ENCODE measurements at regions not wholly inside any gene's neighbourhood (a gene's known extent, or its start where the extent isn't known, plus 50 kb on each side); places are given as distances from the start of the nearest gene placed in this dataset.

DNA sequence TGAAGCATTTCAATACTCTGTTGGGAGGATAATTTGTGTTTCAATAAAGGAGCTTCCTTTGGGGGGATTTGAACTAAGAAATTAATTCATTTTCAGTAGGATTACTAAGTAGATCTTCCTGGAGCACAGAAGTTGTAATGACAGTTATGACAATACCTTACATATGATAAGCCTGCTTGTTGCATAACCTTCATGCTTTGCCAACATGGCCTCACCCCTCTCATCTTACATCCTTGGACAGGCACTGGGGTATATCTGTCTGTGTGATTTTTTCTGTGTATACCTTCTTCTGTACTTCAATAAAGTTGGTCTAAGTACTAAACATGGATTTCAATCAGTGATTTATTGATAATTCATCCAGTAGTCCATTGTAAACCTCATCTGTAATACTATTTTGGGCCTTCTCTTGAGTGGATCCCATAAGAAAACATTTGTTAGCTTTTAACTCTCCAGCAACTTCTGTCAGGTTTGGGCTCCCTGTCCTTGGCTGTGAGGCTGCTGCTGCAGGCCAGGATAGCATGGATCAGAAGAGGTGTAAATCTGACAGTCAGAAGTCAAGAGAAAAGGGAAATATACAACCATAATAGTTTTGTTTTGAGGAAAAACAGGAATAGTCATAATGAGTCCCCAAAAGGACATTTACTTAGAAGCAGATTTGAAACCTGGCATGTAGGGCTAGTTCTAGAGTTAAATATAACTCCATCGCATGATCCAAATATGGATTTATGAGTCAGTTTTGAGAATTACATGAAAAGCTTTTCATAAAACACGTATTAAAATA is 422.2 kb downstream of the KLF5 start:
- Histone ChIP-seq H3K36me3 (ENCODE audit: insufficient read depth, low read length) (no peaks in the 10 kb centered on the region), H3K4me1 (ENCODE audit: insufficient read depth, low read length, severe bottlenecking) (no peaks in the 10 kb centered on the region), H3K4me2 (ENCODE audit: low read length) (no peak overlapping the region), H3K4me3 (ENCODE audit: low read depth, low read length, poor library complexity, severe bottlenecking) (no peak overlapping the region), H3K9me2 (ENCODE audit: low read depth, low read length) (no peaks in the 10 kb centered on the region), H3K9ac (ENCODE audit: low read length) (no peak overlapping the region), H3F3A (ENCODE audit: insufficient read depth, low read length) (no peaks in the 10 kb centered on the region), H4K20me1 (ENCODE audit: insufficient read depth, low read length) (no peaks in the 10 kb centered on the region), H3K27ac (ENCODE audit: low read depth, low read length, poor library complexity, severe bottlenecking) (no peak overlapping the region), H3K27me3 (ENCODE audit: insufficient read depth, low read length) (no peaks in the 10 kb centered on the region), H3K79me2 (ENCODE audit: insufficient read depth, low read length) (no peaks in the 10 kb centered on the region), H2AFZ (ENCODE audit: low read length) (no peak overlapping the region), H3K9me3 (ENCODE audit: low read length) (no peaks in the 10 kb centered on the region)
- TF ChIP-seq EZH2 (IDR thresholded peaks at IDR 0.05; ENCODE audit: borderline replicate concordance, low read length) (no peak), CTCF (IDR thresholded peaks at IDR 0.05; ENCODE audit: low read length) (no peak)

DNA sequence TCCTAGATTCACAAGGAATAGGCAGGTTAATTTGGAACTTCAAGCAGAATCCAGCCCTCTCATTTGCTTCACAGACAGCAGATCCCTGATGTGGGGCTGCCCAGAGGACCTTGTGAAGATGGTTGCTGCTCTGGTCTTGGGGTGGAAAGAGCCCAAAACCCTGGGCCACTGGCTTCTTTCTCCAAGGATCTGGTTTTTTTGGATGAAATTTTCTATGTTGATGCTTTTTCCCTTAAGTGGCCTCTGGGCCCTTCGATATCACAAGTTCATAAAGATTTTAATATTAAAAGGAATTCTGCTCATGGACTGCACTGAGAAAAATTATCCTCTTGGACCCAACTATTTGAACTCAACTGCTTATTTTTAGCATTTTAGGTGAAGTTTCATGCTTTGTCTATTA is 421.1 kb downstream of the KLF5 start:
- Histone ChIP-seq H3K4me2 (ENCODE audit: low read length) (no peak overlapping the region), H4K20me1 (ENCODE audit: insufficient read depth, low read length) (no peaks in the 10 kb centered on the region), H3K4me3 (ENCODE audit: low read depth, low read length, poor library complexity, severe bottlenecking) (no peak overlapping the region), H3K4me1 (ENCODE audit: insufficient read depth, low read length, severe bottlenecking) (no peaks in the 10 kb centered on the region), H3F3A (ENCODE audit: insufficient read depth, low read length) (no peaks in the 10 kb centered on the region), H2AFZ (ENCODE audit: low read length) (no peak overlapping the region), H3K27me3 (ENCODE audit: insufficient read depth, low read length) (no peaks in the 10 kb centered on the region), H3K27ac (ENCODE audit: low read depth, low read length, poor library complexity, severe bottlenecking) (no peak overlapping the region), H3K9me2 (ENCODE audit: low read depth, low read length) (no peaks in the 10 kb centered on the region), H3K9me3 (ENCODE audit: low read length) (no peaks in the 10 kb centered on the region), H3K79me2 (ENCODE audit: insufficient read depth, low read length) (no peaks in the 10 kb centered on the region), H3K36me3 (ENCODE audit: insufficient read depth, low read length) (no peaks in the 10 kb centered on the region), H3K9ac (ENCODE audit: low read length) (no peak overlapping the region)
- no peak for TF ChIP-seq EZH2 (IDR thresholded peaks at IDR 0.05; ENCODE audit: borderline replicate concordance, low read length)
- TF ChIP-seq CTCF (IDR thresholded peaks at IDR 0.05; ENCODE audit: low read length): no peak

DNA sequence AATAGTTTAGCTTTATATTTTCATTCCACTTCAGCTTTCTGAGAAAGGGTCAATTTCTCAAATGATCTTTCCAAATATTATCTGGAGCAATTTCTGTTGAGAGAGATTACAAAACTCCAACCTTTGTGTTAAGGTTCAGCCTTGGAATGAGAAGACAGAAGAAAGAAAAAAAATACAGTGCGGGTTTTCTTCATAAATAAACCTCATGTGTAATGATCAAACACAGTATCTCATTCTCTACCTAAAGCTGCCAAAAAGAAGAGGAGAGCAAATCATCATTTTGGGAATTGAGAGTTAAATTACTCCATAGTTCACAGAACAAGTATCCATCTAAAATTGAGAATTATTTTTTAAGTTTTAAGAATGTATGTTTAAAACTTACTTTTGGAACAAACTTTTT is 420.5 kb downstream of the KLF5 start:
- Histone ChIP-seq H3F3A (ENCODE audit: insufficient read depth, low read length) (no peaks in the 10 kb centered on the region), H3K9ac (ENCODE audit: low read length) (no peak overlapping the region), H3K27ac (ENCODE audit: low read depth, low read length, poor library complexity, severe bottlenecking) (no peak overlapping the region), H4K20me1 (ENCODE audit: insufficient read depth, low read length) (no peaks in the 10 kb centered on the region), H3K9me2 (ENCODE audit: low read depth, low read length) (no peaks in the 10 kb centered on the region), H3K4me1 (ENCODE audit: insufficient read depth, low read length, severe bottlenecking) (no peaks in the 10 kb centered on the region), H3K4me2 (ENCODE audit: low read length) (no peak overlapping the region), H2AFZ (ENCODE audit: low read length) (no peak overlapping the region), H3K9me3 (ENCODE audit: low read length) (no peaks in the 10 kb centered on the region), H3K36me3 (ENCODE audit: insufficient read depth, low read length) (no peaks in the 10 kb centered on the region), H3K79me2 (ENCODE audit: insufficient read depth, low read length) (no peaks in the 10 kb centered on the region), H3K4me3 (ENCODE audit: low read depth, low read length, poor library complexity, severe bottlenecking) (no peak overlapping the region), H3K27me3 (ENCODE audit: insufficient read depth, low read length) (no peaks in the 10 kb centered on the region)
- TF ChIP-seq EZH2 (IDR thresholded peaks at IDR 0.05; ENCODE audit: borderline replicate concordance, low read length) (no peak), CTCF (IDR thresholded peaks at IDR 0.05; ENCODE audit: low read length) (no peak)
